ENCODE measurements at regions not wholly inside any gene's neighbourhood (a gene's known extent, or its start where the extent isn't known, plus 50 kb on each side); places are given as distances from the start of the nearest gene placed in this dataset.

GRCh38 chr2:9126540-9126939 is 80.1 kb upstream of the ASAP2 start:
- ATAC-seq: no peak
- TF ChIP-seq PPARA (CRISPR knock-in tag; IDR thresholded peaks at IDR 0.05; ENCODE audit: borderline replicate concordance) (no peak), BACH2 (CRISPR knock-in tag; IDR thresholded peaks at IDR 0.05; ENCODE audit: borderline replicate concordance) (no peak), ZNF8 (CRISPR knock-in tag; IDR thresholded peaks at IDR 0.05) (peak; percentile 99), OSR1 (CRISPR knock-in tag; IDR thresholded peaks at IDR 0.05) (no peak), POU6F1 (CRISPR knock-in tag; IDR thresholded peaks at IDR 0.05; ENCODE audit: borderline replicate concordance, low read depth) (no peak), TSHZ2 (CRISPR knock-in tag; IDR thresholded peaks at IDR 0.05) (no peak)

GRCh38 chr2:9124231-9124741 is 82.3 kb upstream of the ASAP2 start:
- TF ChIP-seq CSRNP3 (CRISPR knock-in tag; IDR thresholded peaks at IDR 0.05) (no peak), ESRRG (CRISPR knock-in tag; IDR thresholded peaks at IDR 0.05) (no peak), ZNF70 (CRISPR knock-in tag; IDR thresholded peaks at IDR 0.05) (no peak), CREB5 (CRISPR knock-in tag; IDR thresholded peaks at IDR 0.05; ENCODE audit: low read depth) (no peak), ZFP30 (CRISPR knock-in tag; IDR thresholded peaks at IDR 0.05) (no peak), POU6F1 (CRISPR knock-in tag; IDR thresholded peaks at IDR 0.05; ENCODE audit: borderline replicate concordance, low read depth) (no peak), GLIS3 (CRISPR knock-in tag; IDR thresholded peaks at IDR 0.05) (no peak), RARB (CRISPR knock-in tag; IDR thresholded peaks at IDR 0.05) (no peak), ARNTL (CRISPR knock-in tag; IDR thresholded peaks at IDR 0.05; ENCODE audit: borderline replicate concordance, low read depth) (no peak), CSDC2 (CRISPR knock-in tag; IDR thresholded peaks at IDR 0.05) (no peak), TCF4 (CRISPR knock-in tag; IDR thresholded peaks at IDR 0.05; ENCODE audit: borderline replicate concordance) (no peak), ZNF8 (CRISPR knock-in tag; IDR thresholded peaks at IDR 0.05) (no peak), ZNF565 (CRISPR knock-in tag; conservative IDR thresholded peaks at IDR 0.05; ENCODE audit: low read depth) (no peak), ZFP3 (CRISPR knock-in tag; IDR thresholded peaks at IDR 0.05) (no peak), OSR1 (CRISPR knock-in tag; IDR thresholded peaks at IDR 0.05) (no peak), PATZ1 (CRISPR knock-in tag; IDR thresholded peaks at IDR 0.05; ENCODE audit: borderline replicate concordance) (no peak), TSHZ2 (CRISPR knock-in tag; IDR thresholded peaks at IDR 0.05) (no peak), TOX (CRISPR knock-in tag; IDR thresholded peaks at IDR 0.05; ENCODE audit: borderline replicate concordance) (no peak), PPARA (CRISPR knock-in tag; IDR thresholded peaks at IDR 0.05; ENCODE audit: borderline replicate concordance) (no peak), ISL1 (CRISPR knock-in tag; IDR thresholded peaks at IDR 0.05) (no peak)

More at GRCh38 chr2:9124231-9124741, 82.3 kb upstream of the ASAP2 start:
- no peak for ATAC-seq
